ENCODE measurements at regions not wholly inside any gene's neighbourhood (a gene's known extent, or its start where the extent isn't known, plus 50 kb on each side); places are given as distances from the start of the nearest gene placed in this dataset.

- Histone ChIP-seq H3K36me3 (no peaks in the 10 kb centered on the region), H3K27me3 (0 out of 2 replicates have a peak, but pooled peaks cover 3% of the 10 kb centered on the region), H3K4me1 (no peaks in the 10 kb centered on the region), H3K4me3 (no peak overlapping the region), H3K9me3 (replicated peaks) (no peaks in the 10 kb centered on the region), H3K27ac (no peak overlapping the region)
- DNase-seq = no peak
Observed at GRCh38 chr13:44207476-44207875, 166.1 kb upstream of the SERP2 start.

DNA sequence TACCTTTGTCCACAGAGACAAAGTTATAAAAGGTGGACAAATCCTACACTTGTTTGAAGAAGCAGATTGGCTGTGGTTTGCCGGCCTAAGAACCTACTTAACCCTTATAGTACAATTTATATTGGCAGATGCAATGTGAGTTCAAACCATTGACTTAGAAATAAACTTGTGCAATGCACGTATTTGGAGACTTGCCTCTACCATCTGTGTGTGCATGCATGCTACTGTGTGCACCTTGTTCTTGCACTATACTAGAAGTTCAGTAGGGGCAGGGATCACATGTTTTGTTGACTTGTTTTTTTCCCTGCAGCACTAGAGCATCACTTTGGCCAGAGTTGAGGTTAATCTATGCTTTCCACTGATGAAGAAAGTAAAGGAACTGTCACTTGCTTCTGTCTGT lies 163.1 kb upstream of the SERP2 start:
- Histone ChIP-seq H3K27ac (no peak overlapping the region), H3K9me3 (replicated peaks) (no peaks in the 10 kb centered on the region), H3K4me1 (no peaks in the 10 kb centered on the region), H3K4me3 (no peak overlapping the region), H3K36me3 (no peaks in the 10 kb centered on the region), H3K27me3 (0 out of 2 replicates have a peak, but pooled peaks cover 3% of the 10 kb centered on the region)
- DNase-seq = no peak

GRCh38 chr13:44211286-44211685 lies 162.3 kb upstream of the SERP2 start:
- Histone ChIP-seq H3K27ac (no peak overlapping the region), H3K4me3 (no peak overlapping the region), H3K4me1 (no peaks in the 10 kb centered on the region), H3K27me3 (0 out of 2 replicates have a peak, but pooled peaks cover 3% of the 10 kb centered on the region), H3K9me3 (replicated peaks) (no peaks in the 10 kb centered on the region), H3K36me3 (no peaks in the 10 kb centered on the region)
- no peak for DNase-seq

GRCh38 chr13:44211704-44212346 lies 161.8 kb upstream of the SERP2 start:
- 0 out of 2 replicates have a peak, but pooled peaks cover 3% of the 10 kb centered on the region for H3K27me3 ChIP-seq
- H3K4me1 ChIP-seq = no peaks in the 10 kb centered on the region
- H3K9me3 ChIP-seq (replicated peaks) = no peaks in the 10 kb centered on the region
- no peak for DNase-seq
- H3K27ac ChIP-seq = no peak overlapping the region
- H3K4me3 ChIP-seq = no peak overlapping the region
- H3K36me3 ChIP-seq = no peaks in the 10 kb centered on the region

GRCh38 chr13:44212633-44213396 lies 160.8 kb upstream of the SERP2 start:
- no peak for DNase-seq
- H3K27ac ChIP-seq = no peak overlapping the region
- no peaks in the 10 kb centered on the region for H3K4me1 ChIP-seq
- no peaks in the 10 kb centered on the region for H3K9me3 ChIP-seq (replicated peaks)
- H3K36me3 ChIP-seq = no peaks in the 10 kb centered on the region
- no peak overlapping the region for H3K4me3 ChIP-seq
- H3K27me3 ChIP-seq = 0 out of 2 replicates have a peak, but pooled peaks cover 3% of the 10 kb centered on the region

GRCh38 chr13:44218501-44219240 lies 155.0 kb upstream of the SERP2 start:
- H3K4me1 ChIP-seq = no peaks in the 10 kb centered on the region
- H3K27ac ChIP-seq = no peak overlapping the region
- no peaks in the 10 kb centered on the region for H3K9me3 ChIP-seq (replicated peaks)
- no peak for DNase-seq
- no peak overlapping the region for H3K4me3 ChIP-seq
- H3K36me3 ChIP-seq = no peaks in the 10 kb centered on the region
- no peaks in the 10 kb centered on the region for H3K27me3 ChIP-seq

- Histone ChIP-seq H3K9me3 (replicated peaks) (no peaks in the 10 kb centered on the region), H3K36me3 (no peaks in the 10 kb centered on the region), H3K4me3 (no peak overlapping the region), H3K27ac (no peak overlapping the region), H3K27me3 (no peaks in the 10 kb centered on the region), H3K4me1 (no peaks in the 10 kb centered on the region)
- DNase-seq = no peak
Observed at GRCh38 chr13:44219577-44220548, 153.8 kb upstream of the SERP2 start.

GRCh38 chr13:44220948-44221347 lies 152.7 kb upstream of the SERP2 start:
- no peak for DNase-seq
- no peaks in the 10 kb centered on the region for H3K9me3 ChIP-seq (replicated peaks)
- H3K4me1 ChIP-seq = no peaks in the 10 kb centered on the region
- H3K36me3 ChIP-seq = no peaks in the 10 kb centered on the region
- H3K4me3 ChIP-seq = no peak overlapping the region
- H3K27me3 ChIP-seq = no peaks in the 10 kb centered on the region
- H3K27ac ChIP-seq = no peak overlapping the region

DNA sequence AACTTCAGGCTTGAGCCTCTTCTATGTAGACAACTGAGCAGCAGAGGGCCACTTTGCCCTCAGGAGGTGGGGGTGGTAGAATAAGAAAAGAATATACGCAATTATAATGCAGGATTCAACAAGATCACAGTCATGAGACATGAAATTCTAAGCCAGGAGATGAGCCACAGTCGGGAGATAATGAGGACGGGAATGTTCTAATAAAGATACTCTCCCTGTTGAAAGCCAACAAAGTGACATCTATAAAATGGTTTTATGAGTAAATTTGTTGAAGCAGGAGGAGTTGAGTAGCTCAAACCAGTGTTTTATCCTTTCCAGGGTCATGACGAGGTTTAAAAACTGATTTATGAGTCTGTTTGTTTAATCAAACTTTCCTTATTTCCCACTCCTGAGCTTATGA lies 152.0 kb upstream of the SERP2 start:
- Histone ChIP-seq H3K9me3 (replicated peaks) (no peaks in the 10 kb centered on the region), H3K4me1 (no peaks in the 10 kb centered on the region), H3K27me3 (no peaks in the 10 kb centered on the region), H3K27ac (no peak overlapping the region), H3K36me3 (no peaks in the 10 kb centered on the region), H3K4me3 (no peak overlapping the region)
- no peak for DNase-seq

GRCh38 chr13:44223770-44224444 lies 149.7 kb upstream of the SERP2 start:
- DNase-seq = no peak
- Histone ChIP-seq H3K4me3 (no peak overlapping the region), H3K36me3 (no peaks in the 10 kb centered on the region), H3K4me1 (no peaks in the 10 kb centered on the region), H3K27me3 (no peaks in the 10 kb centered on the region), H3K9me3 (replicated peaks) (no peaks in the 10 kb centered on the region), H3K27ac (no peak overlapping the region)

DNA sequence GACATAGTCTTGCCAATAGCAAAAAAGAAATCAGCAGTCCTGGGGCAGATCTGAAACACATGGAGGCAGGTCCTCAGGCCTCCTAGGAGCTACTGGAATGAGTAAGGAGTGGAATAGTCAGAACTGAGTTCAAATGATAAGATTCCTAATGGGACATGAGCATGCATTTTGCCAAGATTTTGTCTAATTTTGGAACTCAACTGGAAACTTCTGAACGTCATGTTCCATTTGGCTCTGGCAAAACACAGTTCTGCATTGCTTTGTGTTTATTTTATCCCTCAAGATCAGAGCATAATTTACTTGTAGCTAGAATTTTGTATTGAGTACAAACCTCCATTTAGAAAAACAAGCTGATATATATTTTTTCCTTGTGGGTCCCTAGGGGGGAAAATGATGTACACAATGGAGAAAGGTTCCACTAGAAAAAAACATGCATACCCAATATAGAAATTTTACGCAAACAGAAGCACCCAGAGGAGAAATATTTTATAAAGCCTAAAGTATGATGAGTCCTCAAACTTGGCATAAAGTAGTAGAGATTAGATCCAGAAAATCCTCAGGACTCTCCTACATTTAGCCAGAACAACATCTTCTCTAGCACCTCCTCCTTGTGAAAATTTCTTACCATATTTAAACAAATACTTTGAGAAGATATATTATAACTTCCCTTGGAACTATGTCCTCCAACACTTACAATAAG lies 149.0 kb upstream of the SERP2 start:
- Histone ChIP-seq H3K4me1 (no peaks in the 10 kb centered on the region), H3K27ac (no peak overlapping the region), H3K4me3 (no peak overlapping the region), H3K27me3 (no peaks in the 10 kb centered on the region), H3K36me3 (no peaks in the 10 kb centered on the region), H3K9me3 (replicated peaks) (no peaks in the 10 kb centered on the region)
- DNase-seq = no peak

- H3K4me3 ChIP-seq = no peak overlapping the region
- no peak overlapping the region for H3K27ac ChIP-seq
- H3K36me3 ChIP-seq = no peaks in the 10 kb centered on the region
- H3K4me1 ChIP-seq = no peaks in the 10 kb centered on the region
- peaks cover 5% of the 10 kb centered on the region; the same call in 1 of the 2 replicates for H3K27me3 ChIP-seq
- H3K9me3 ChIP-seq (replicated peaks) = no peaks in the 10 kb centered on the region
- no peak for DNase-seq
Observed at GRCh38 chr13:44229371-44230030, 144.1 kb upstream of the SERP2 start.

DNA sequence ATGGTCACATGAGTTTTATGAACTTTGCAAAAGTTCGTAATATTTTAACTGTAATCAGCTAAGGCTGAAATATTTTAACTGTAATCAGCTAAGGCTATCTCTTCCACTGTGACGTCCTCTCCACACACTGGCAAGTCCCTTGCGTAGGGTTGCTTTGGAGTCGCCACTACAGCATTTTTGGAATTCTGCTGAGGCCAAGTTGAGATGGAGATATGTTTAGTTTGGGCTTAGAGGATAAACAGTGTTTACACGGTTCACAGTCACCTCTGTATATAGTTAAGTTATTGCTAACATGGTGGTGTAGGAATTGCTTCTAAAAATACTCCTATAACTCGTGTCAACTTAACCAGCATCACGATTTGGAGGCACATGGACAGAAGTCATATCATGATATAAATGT lies 143.6 kb upstream of the SERP2 start:
- Histone ChIP-seq H3K27me3 (peaks cover 5% of the 10 kb centered on the region; the same call in 1 of the 2 replicates), H3K9me3 (replicated peaks) (no peaks in the 10 kb centered on the region), H3K4me1 (no peaks in the 10 kb centered on the region), H3K27ac (no peak overlapping the region), H3K4me3 (no peak overlapping the region), H3K36me3 (no peaks in the 10 kb centered on the region)
- no peak for DNase-seq

Measured in SJCRH30 (cell line).